HG02759 (cell line): ENCODE measurements at regions not wholly inside any gene's neighbourhood (a gene's known extent, or its start where the extent isn't known, plus 50 kb on each side); places are given as distances from the start of the nearest gene placed in this dataset.

Experiments
- ATAC-seq: cut with Tn5 transposase; IDR thresholded peaks from one replicate; pipeline ENCODE4 v1.9.1; 2021; ENCODE audit warnings: mild to moderate bottlenecking, moderate library complexity; ENCODE audit not compliant: unreplicated experiment

- no peak for ATAC-seq
These were observed 415.2 kb upstream of the DAB1 start for GRCh38 chr1:57839067-57839466.

GRCh38 chr1:57835620-57836019, 411.8 kb upstream of the DAB1 start:
- ATAC-seq = no peak

- no peak for ATAC-seq
These were observed 409.4 kb upstream of the DAB1 start for GRCh38 chr1:57833296-57833695.

GRCh38 chr1:57832612-57833011, 408.8 kb upstream of the DAB1 start:
- no peak for ATAC-seq

GRCh38 chr1:57831624-57832023, 407.8 kb upstream of the DAB1 start:
- no peak for ATAC-seq

- no peak for ATAC-seq
These were observed 402.7 kb upstream of the DAB1 start for GRCh38 chr1:57826535-57826934.

- ATAC-seq = no peak
These were observed 400.7 kb upstream of the DAB1 start for GRCh38 chr1:57824535-57824934.

- ATAC-seq = no peak
These were observed 396.7 kb upstream of the DAB1 start for GRCh38 chr1:57820356-57821095.

GRCh38 chr1:57819893-57820292, 396.0 kb upstream of the DAB1 start:
- ATAC-seq = no peak

- no peak for ATAC-seq
These were observed 379.7 kb upstream of the DAB1 start for GRCh38 chr1:57803586-57803985.

GRCh38 chr1:57800376-57800775, 376.5 kb upstream of the DAB1 start:
- no peak for ATAC-seq

GRCh38 chr1:57799490-57800115, 375.7 kb upstream of the DAB1 start:
- no peak for ATAC-seq

GRCh38 chr1:57798543-57798942, 374.7 kb upstream of the DAB1 start:
- no peak for ATAC-seq

GRCh38 chr1:57797084-57797483, 373.2 kb upstream of the DAB1 start:
- no peak for ATAC-seq

GRCh38 chr1:57796616-57797015, 372.8 kb upstream of the DAB1 start:
- no peak for ATAC-seq

GRCh38 chr1:57795886-57796285, 372.0 kb upstream of the DAB1 start:
- no peak for ATAC-seq

GRCh38 chr1:57794078-57794477, 370.2 kb upstream of the DAB1 start:
- ATAC-seq = no peak

- ATAC-seq = no peak
These were observed 367.6 kb upstream of the DAB1 start for GRCh38 chr1:57791497-57791896.

GRCh38 chr1:57789936-57790335, 366.1 kb upstream of the DAB1 start:
- no peak for ATAC-seq

- ATAC-seq = no peak
These were observed 364.5 kb upstream of the DAB1 start for GRCh38 chr1:57788313-57788712.

GRCh38 chr1:57784356-57784755, 360.5 kb upstream of the DAB1 start:
- ATAC-seq = no peak

- ATAC-seq = no peak
These were observed 358.5 kb upstream of the DAB1 start for GRCh38 chr1:57782357-57782756.
